ENCODE measurements at regions not wholly inside any gene's neighbourhood (a gene's known extent, or its start where the extent isn't known, plus 50 kb on each side); places are given as distances from the start of the nearest gene placed in this dataset.

DNA sequence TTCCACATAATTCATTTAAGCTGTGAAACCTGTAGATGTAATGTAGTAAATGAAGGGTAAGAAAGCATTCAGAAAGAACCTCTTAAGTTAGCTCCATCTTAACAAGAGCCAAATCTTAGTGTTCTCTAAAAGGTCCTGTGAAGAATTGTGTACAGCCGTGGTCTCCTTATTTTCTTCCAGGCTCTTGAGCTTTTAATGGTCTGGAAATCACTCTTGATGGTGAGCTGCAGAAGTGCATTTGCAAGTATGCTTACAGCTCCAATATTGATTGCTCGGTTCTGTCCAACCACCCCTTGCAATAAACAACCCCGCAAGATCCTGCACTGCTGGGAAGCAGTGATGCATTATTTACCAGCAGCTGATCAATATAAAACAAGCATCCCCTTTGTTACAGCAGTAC, 690.8 kb upstream of the FZD8 start:
- intact Hi-C loops (cut with DNase I) = no loop called here
- Histone ChIP-seq H3K36me3 (no peaks in the 10 kb centered on the region), H3K27me3 (no peaks in the 10 kb centered on the region), H3K27ac (no peak overlapping the region), H3K9me3 (no peaks in the 10 kb centered on the region), H3K4me3 (no peak overlapping the region), H3K4me1 (no peaks in the 10 kb centered on the region)
- ATAC-seq (no peak), DNase-seq (no peak)
- TF ChIP-seq CTCF (IDR thresholded peaks at IDR 0.05) = no peak

DNA sequence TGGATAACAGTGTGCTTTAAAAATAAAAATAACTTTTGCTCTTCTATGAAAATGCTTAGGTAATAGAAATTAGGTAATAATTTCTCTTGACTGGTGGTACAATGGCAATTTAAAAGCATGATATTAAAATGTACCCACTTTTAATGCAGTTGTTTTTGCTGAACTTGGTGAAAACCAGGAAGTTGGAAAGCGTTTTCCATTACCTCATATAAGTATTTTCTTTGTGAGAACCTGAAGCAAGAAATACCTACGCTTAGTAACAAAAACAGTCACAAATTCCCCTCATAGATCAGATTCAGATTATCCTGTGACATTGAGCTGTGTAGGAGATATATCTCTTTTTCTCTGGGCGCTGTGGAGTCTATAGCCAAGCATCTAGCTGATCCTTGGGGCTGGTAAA, 689.0 kb upstream of the FZD8 start:
- no peak for ATAC-seq
- no peak for TF ChIP-seq CTCF (IDR thresholded peaks at IDR 0.05)
- no peak for DNase-seq
- no peaks in the 10 kb centered on the region for H3K4me1 ChIP-seq
- H3K27me3 ChIP-seq = no peaks in the 10 kb centered on the region
- intact Hi-C loops (cut with DNase I) = no loop called here
- no peak overlapping the region for H3K27ac ChIP-seq
- no peak overlapping the region for H3K4me3 ChIP-seq
- H3K9me3 ChIP-seq = no peaks in the 10 kb centered on the region
- H3K36me3 ChIP-seq = no peaks in the 10 kb centered on the region

DNA sequence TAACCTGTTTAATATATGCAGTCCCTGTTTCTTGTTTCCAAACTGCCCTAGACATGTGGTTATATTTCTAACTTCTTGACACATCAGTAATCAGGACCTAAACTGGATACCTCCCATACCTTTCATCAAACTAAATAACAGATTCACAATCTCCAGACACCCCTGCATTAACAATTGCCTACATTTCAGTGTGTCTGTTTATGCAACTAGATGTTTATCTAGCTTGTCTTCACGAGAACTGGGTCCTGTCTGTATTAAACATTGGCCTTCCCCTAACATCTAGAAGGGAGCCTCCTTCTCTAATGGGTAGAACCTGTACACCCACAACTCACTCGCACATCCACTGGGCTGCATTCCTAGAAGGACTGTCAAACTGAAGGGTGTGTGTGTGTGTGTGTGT, 683.7 kb upstream of the FZD8 start:
- H3K36me3 ChIP-seq = no peaks in the 10 kb centered on the region
- no peak for ATAC-seq
- H3K9me3 ChIP-seq = peaks cover 0 to 3% of the 10 kb centered on the region in 2 donors
- no peak overlapping the region for H3K27ac ChIP-seq
- no peaks in the 10 kb centered on the region for H3K4me1 ChIP-seq
- no peaks in the 10 kb centered on the region for H3K27me3 ChIP-seq
- no peak for DNase-seq
- H3K4me3 ChIP-seq = no peak overlapping the region
- TF ChIP-seq CTCF (IDR thresholded peaks at IDR 0.05) = no peak
- intact Hi-C loops (cut with DNase I) = no loop called here

GRCh38 chr10:36324831-36325230, 682.7 kb upstream of the FZD8 start:
- no peak overlapping the region for H3K27ac ChIP-seq
- intact Hi-C loops (cut with DNase I) = no loop called here
- H3K4me1 ChIP-seq = no peaks in the 10 kb centered on the region
- peaks cover 0 to 3% of the 10 kb centered on the region in 2 donors for H3K9me3 ChIP-seq
- H3K27me3 ChIP-seq = no peaks in the 10 kb centered on the region
- H3K4me3 ChIP-seq = no peak overlapping the region
- DNase-seq = no peak
- no peak for TF ChIP-seq CTCF (IDR thresholded peaks at IDR 0.05)
- H3K36me3 ChIP-seq = no peaks in the 10 kb centered on the region
- no peak for ATAC-seq

GRCh38 chr10:36313142-36313541, 671.0 kb upstream of the FZD8 start:
- DNase-seq (no peak), ATAC-seq (no peak)
- Histone ChIP-seq H3K9me3 (no peaks in the 10 kb centered on the region), H3K4me1 (no peaks in the 10 kb centered on the region), H3K27me3 (no peaks in the 10 kb centered on the region), H3K36me3 (no peaks in the 10 kb centered on the region), H3K4me3 (no peak overlapping the region), H3K27ac (no peak overlapping the region)
- TF ChIP-seq CTCF (IDR thresholded peaks at IDR 0.05) = no peak
- intact Hi-C loops (cut with DNase I) = no loop called here

Data from left lung (tissue), 4 donors.